WTC11 (cell line): ENCODE measurements at regions not wholly inside any gene's neighbourhood (a gene's known extent, or its start where the extent isn't known, plus 50 kb on each side); places are given as distances from the start of the nearest gene placed in this dataset.

Experiments
- CBFB ChIP-seq: sonication (generic); formaldehyde crosslinking; IDR thresholded peaks from 2 replicates; pipeline ENCODE4 v1.8.1; 2022; ENCODE audit warnings: mild to moderate bottlenecking, low read depth, missing genetic modification reagents
- CTCF ChIP-seq: fragments of 200-600 bp; IDR thresholded peaks from 2 replicates; pipeline ENCODE4 v1.8.0; 2022; ENCODE audit warnings: antibody characterized with exemption
- MAX ChIP-seq: sonication (generic); formaldehyde crosslinking; IDR thresholded peaks from 2 replicates; pipeline ENCODE4 v1.8.0; 2022; ENCODE audit warnings: mild to moderate bottlenecking, missing genetic modification reagents
- NR1H2 ChIP-seq: sonication (generic); formaldehyde crosslinking; IDR thresholded peaks from 2 replicates; pipeline ENCODE4 v1.9.0; 2021; ENCODE audit warnings: mild to moderate bottlenecking, moderate library complexity, missing genetic modification reagents
- TF ChIP-seq, protein P1 (sequence below): sonication (generic); formaldehyde crosslinking; conservative IDR thresholded peaks from 2 replicates; pipeline ENCODE4 v1.8.1; 2022; ENCODE audit warnings: mild to moderate bottlenecking, missing genetic modification reagents

DNA sequence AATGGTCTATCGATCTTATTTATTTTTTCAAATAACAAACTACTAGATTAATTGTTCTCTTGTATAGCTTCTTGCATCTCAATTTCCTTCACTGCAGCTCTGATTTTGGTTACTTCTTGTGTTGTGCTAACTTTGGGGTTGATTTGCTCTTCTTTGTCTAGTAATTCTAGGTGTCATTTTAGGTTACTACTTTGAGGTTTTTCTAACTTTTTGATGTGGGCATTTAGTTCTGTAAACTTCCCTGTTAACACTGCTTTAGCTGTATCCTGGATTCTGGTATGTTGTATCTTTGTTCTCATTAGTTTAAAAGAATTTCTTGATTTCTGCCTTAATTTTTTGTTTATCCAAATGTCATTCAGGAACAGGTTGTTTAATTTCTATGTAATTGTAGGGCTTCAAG is 1188.0 kb downstream of the DNAJB9 start:
- TF ChIP-seq CTCF, result no peak
- no peak for TF ChIP-seq CBFB (CRISPR knock-in tag)
- no peak for TF ChIP-seq NR1H2
- TF ChIP-seq MAX (CRISPR knock-in tag), result no peak
- TF ChIP-seq, protein P1, sequence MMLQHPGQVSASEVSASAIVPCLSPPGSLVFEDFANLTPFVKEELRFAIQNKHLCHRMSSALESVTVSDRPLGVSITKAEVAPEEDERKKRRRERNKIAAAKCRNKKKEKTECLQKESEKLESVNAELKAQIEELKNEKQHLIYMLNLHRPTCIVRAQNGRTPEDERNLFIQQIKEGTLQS (CRISPR knock-in tag), result no peak
